ENCODE measurements at regions not wholly inside any gene's neighbourhood (a gene's known extent, or its start where the extent isn't known, plus 50 kb on each side); places are given as distances from the start of the nearest gene placed in this dataset.

DNA sequence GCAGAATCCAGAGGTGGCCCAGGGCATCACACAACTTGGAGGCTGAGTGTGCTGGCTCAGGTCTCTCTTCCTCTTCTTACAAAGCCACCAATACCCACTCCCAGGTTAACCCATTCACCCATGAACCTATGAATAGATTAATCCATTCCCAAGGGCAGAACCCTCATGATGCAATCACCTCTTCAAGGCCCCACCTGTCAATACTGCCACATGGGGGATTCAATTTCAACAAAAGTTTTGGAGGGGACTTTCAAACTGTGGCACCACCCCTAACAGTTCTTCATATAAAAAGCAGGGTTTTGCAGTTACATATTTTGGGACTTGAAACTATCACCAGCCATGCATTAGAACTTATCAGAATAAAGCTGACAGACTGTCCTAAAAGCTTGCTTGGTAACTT is 193.6 kb upstream of the RNF32 start:
- TF ChIP-seq, protein P1, sequence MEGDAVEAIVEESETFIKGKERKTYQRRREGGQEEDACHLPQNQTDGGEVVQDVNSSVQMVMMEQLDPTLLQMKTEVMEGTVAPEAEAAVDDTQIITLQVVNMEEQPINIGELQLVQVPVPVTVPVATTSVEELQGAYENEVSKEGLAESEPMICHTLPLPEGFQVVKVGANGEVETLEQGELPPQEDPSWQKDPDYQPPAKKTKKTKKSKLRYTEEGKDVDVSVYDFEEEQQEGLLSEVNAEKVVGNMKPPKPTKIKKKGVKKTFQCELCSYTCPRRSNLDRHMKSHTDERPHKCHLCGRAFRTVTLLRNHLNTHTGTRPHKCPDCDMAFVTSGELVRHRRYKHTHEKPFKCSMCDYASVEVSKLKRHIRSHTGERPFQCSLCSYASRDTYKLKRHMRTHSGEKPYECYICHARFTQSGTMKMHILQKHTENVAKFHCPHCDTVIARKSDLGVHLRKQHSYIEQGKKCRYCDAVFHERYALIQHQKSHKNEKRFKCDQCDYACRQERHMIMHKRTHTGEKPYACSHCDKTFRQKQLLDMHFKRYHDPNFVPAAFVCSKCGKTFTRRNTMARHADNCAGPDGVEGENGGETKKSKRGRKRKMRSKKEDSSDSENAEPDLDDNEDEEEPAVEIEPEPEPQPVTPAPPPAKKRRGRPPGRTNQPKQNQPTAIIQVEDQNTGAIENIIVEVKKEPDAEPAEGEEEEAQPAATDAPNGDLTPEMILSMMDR (IDR thresholded peaks at IDR 0.05; ENCODE audit: insufficient read depth, low read length, poor library complexity, severe bottlenecking) = no peak
- no peak for TF ChIP-seq EZH2phosphoT487 (conservative IDR thresholded peaks at IDR 0.05; ENCODE audit: low read length)
